Suprapubic skin (tissue), 3 donors: ENCODE measurements at regions not wholly inside any gene's neighbourhood (a gene's known extent, or its start where the extent isn't known, plus 50 kb on each side); places are given as distances from the start of the nearest gene placed in this dataset.

Experiments
- POLR2A ChIP-seq, 2 donors: fragments of 450-650 bp; IDR thresholded peaks; one replicate each; pipeline ENCODE4 v1.6.1; 2017; ENCODE audit warnings: antibody characterized with exemption in 2 of 2, mild to moderate bottlenecking in 2 of 2, moderate library complexity in 2 of 2
- TF ChIP-seq, protein P1 (sequence below), 2 donors: fragments of 200-600 bp in 1 of 2; fragments of 450-650 bp in 1 of 2; sonication (generic) in 1 of 2; IDR thresholded peaks; one replicate each; pipeline ENCODE4 v1.5.1; 2016 to 2019; ENCODE audit warnings: antibody characterized with exemption in 2 of 2, mild to moderate bottlenecking in 1 of 2, moderate library complexity in 1 of 2

DNA sequence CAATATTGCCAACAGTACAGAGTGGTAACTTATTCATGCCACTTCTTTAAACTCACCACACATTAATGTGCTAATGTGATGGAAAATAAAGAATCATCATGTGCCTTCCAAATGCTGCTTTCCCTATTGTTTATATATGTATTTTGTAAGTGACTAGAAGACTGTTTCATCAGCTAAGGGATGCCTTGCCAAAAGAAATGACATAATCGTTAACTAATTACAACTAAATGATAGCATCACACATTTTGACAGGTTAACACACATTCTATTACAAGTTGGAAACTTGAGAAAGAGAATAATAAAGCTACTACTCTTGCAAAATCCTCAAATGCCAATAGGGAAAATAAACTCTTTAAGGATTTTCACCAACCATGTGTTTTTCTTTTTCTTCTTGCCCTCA lies 329.9 kb upstream of the AGTR1 start:
- TF ChIP-seq POLR2A (IDR thresholded peaks at IDR 0.05): no peak
- TF ChIP-seq, protein P1, sequence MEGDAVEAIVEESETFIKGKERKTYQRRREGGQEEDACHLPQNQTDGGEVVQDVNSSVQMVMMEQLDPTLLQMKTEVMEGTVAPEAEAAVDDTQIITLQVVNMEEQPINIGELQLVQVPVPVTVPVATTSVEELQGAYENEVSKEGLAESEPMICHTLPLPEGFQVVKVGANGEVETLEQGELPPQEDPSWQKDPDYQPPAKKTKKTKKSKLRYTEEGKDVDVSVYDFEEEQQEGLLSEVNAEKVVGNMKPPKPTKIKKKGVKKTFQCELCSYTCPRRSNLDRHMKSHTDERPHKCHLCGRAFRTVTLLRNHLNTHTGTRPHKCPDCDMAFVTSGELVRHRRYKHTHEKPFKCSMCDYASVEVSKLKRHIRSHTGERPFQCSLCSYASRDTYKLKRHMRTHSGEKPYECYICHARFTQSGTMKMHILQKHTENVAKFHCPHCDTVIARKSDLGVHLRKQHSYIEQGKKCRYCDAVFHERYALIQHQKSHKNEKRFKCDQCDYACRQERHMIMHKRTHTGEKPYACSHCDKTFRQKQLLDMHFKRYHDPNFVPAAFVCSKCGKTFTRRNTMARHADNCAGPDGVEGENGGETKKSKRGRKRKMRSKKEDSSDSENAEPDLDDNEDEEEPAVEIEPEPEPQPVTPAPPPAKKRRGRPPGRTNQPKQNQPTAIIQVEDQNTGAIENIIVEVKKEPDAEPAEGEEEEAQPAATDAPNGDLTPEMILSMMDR (IDR thresholded peaks at IDR 0.05): no peak
